HEK293 (cell line): ENCODE measurements at regions not wholly inside any gene's neighbourhood (a gene's known extent, or its start where the extent isn't known, plus 50 kb on each side); places are given as distances from the start of the nearest gene placed in this dataset.

ENCODE experiments used
- CTCF ChIA-PET: fragments of 350-600 bp; formaldehyde crosslinking; extraction: SDS; loops from one replicate; lab custom pipeline; 2021; ENCODE audit warnings: antibody characterized with exemption; lab: Yijun Ruan, JAX
- POLR2A ChIA-PET: fragments of 300-600 bp; formaldehyde crosslinking; extraction: SDS; loops from one replicate; lab custom pipeline; 2020; ENCODE audit warnings: antibody characterized with exemption, inconsistent platforms; lab: Yijun Ruan, JAX
- H3K27ac ChIP-seq: fragments of 200-500 bp; sonication (Bioruptor generic); 2 replicates; pipeline ENCODE4 v1.5.1; 2014; ENCODE audit warnings: low read depth, low read length, control low read depth, inconsistent platforms; ENCODE audit errors: extremely low read depth
- H3K36me3 ChIP-seq, 2 experiments: fragments of 200-500 bp in 1 of 2; sonication (Bioruptor generic) in 1 of 2; 1 replicate in 1 of 2; 2 replicates in 1 of 2; pipeline ENCODE4 v1.5.1; 2014 to 2017; ENCODE audit warnings: inconsistent platforms in 2 of 2, low read length in 2 of 2; ENCODE audit not compliant: control insufficient read depth in 2 of 2, insufficient read depth in 1 of 2
- H3K4me1 ChIP-seq: fragments of 200-500 bp; sonication (Bioruptor generic); 2 replicates; pipeline ENCODE4 v1.5.1; 2014; ENCODE audit warnings: mild to moderate bottlenecking, low read length, inconsistent platforms; ENCODE audit not compliant: control insufficient read depth, insufficient read depth
- H3K4me3 ChIP-seq: 2 replicates; pipeline ENCODE4 v1.5.1; 2011; ENCODE audit warnings: low read depth, mild to moderate bottlenecking, control low read depth, low read length, moderate library complexity
- H3K9me3 ChIP-seq: fragments of 200-500 bp; sonication (Bioruptor generic); 2 replicates; pipeline ENCODE4 v1.5.1; 2014; ENCODE audit warnings: low read depth, low read length, inconsistent platforms; ENCODE audit not compliant: control insufficient read depth, insufficient read depth
- BCL11B ChIP-seq: fragments of 450-650 bp; formaldehyde crosslinking; IDR thresholded peaks from 2 replicates; pipeline ENCODE4 v1.5.1; 2016; ENCODE audit warnings: low read depth, missing biosample characterization, missing genetic modification characterization
- GLIS2 ChIP-seq: fragments of 450-650 bp; formaldehyde crosslinking; IDR thresholded peaks from 2 replicates; pipeline ENCODE4 v1.5.1; 2016; ENCODE audit warnings: missing biosample characterization, missing genetic modification characterization
- KLF16 ChIP-seq: fragments of 450-650 bp; formaldehyde crosslinking; IDR thresholded peaks from 2 replicates; pipeline ENCODE4 v1.5.1; 2017; ENCODE audit warnings: missing biosample characterization, missing genetic modification characterization
- KLF9 ChIP-seq: fragments of 450-650 bp; formaldehyde crosslinking; IDR thresholded peaks from 2 replicates; pipeline ENCODE4 v1.5.1; 2016; ENCODE audit warnings: missing biosample characterization, missing genetic modification characterization, low read depth
- MYNN ChIP-seq: fragments of 450-650 bp; formaldehyde crosslinking; IDR thresholded peaks from 2 replicates; pipeline ENCODE4 v1.5.1; 2016; ENCODE audit warnings: missing biosample characterization, missing genetic modification characterization, borderline replicate concordance
- REPIN1 ChIP-seq: fragments of 450-650 bp; formaldehyde crosslinking; IDR thresholded peaks from 2 replicates; pipeline ENCODE4 v1.5.1; 2017; ENCODE audit warnings: missing biosample characterization, missing genetic modification characterization, low read depth
- ZFP3 ChIP-seq: fragments of 450-650 bp; formaldehyde crosslinking; IDR thresholded peaks from 2 replicates; pipeline ENCODE4 v1.5.1; 2016; ENCODE audit warnings: low read depth, missing biosample characterization, missing genetic modification characterization
- ZFP69B ChIP-seq: fragments of 450-650 bp; formaldehyde crosslinking; IDR thresholded peaks from 2 replicates; pipeline ENCODE4 v1.5.1; 2016; ENCODE audit warnings: missing biosample characterization, missing genetic modification characterization
- ZNF2 ChIP-seq: fragments of 450-650 bp; formaldehyde crosslinking; IDR thresholded peaks from 2 replicates; pipeline ENCODE4 v1.5.1; 2016; ENCODE audit warnings: missing biosample characterization, missing genetic modification characterization
- ZNF311 ChIP-seq: fragments of 450-650 bp; formaldehyde crosslinking; IDR thresholded peaks from 2 replicates; pipeline ENCODE4 v1.5.1; 2017; ENCODE audit warnings: missing biosample characterization, missing genetic modification characterization, borderline replicate concordance
- ZNF529 ChIP-seq: fragments of 450-650 bp; formaldehyde crosslinking; IDR thresholded peaks from 2 replicates; pipeline ENCODE4 v1.5.1; 2017; ENCODE audit warnings: missing genetic modification characterization, missing biosample characterization; ENCODE audit not compliant: insufficient replicate concordance
- ZNF658 ChIP-seq: fragments of 450-650 bp; formaldehyde crosslinking; IDR thresholded peaks from 2 replicates; pipeline ENCODE4; 2016; ENCODE audit warnings: missing biosample characterization, missing genetic modification characterization
- ZNF701 ChIP-seq: fragments of 450-650 bp; formaldehyde crosslinking; IDR thresholded peaks from 2 replicates; pipeline ENCODE4 v1.5.1; 2016; ENCODE audit warnings: missing biosample characterization, missing genetic modification characterization
- ZSCAN16 ChIP-seq: fragments of 450-650 bp; formaldehyde crosslinking; IDR thresholded peaks from 2 replicates; pipeline ENCODE4 v1.5.1; 2016; ENCODE audit warnings: missing biosample characterization, missing genetic modification characterization
- ZSCAN23 ChIP-seq: fragments of 450-650 bp; formaldehyde crosslinking; IDR thresholded peaks from 2 replicates; pipeline ENCODE4 v1.5.1; 2016; ENCODE audit warnings: missing biosample characterization, missing genetic modification characterization
- TF ChIP-seq, protein P1 (sequence below): fragments of 450-650 bp; formaldehyde crosslinking; IDR thresholded peaks from 2 replicates; pipeline ENCODE4 v1.5.1; 2016; ENCODE audit warnings: missing biosample characterization, missing genetic modification characterization, borderline replicate concordance
- TF ChIP-seq, protein P2 (sequence below): fragments of 450-650 bp; formaldehyde crosslinking; IDR thresholded peaks from 2 replicates; pipeline ENCODE4 v1.5.1; 2016; ENCODE audit warnings: missing biosample characterization, missing genetic modification characterization
- TF ChIP-seq, protein P3 (sequence below): fragments of 450-650 bp; formaldehyde crosslinking; IDR thresholded peaks from 2 replicates; pipeline ENCODE4 v1.5.1; 2017; ENCODE audit warnings: missing biosample characterization, missing genetic modification characterization
- TF ChIP-seq, protein P4 (sequence below): fragments of 450-650 bp; formaldehyde crosslinking; IDR thresholded peaks from 2 replicates; pipeline ENCODE4 v1.5.1; 2017; ENCODE audit warnings: missing biosample characterization, missing genetic modification characterization
- TF ChIP-seq, protein P5 (sequence below): fragments of 450-650 bp; formaldehyde crosslinking; IDR thresholded peaks from 2 replicates; pipeline ENCODE4 v1.5.1; 2016; ENCODE audit warnings: missing biosample characterization, missing genetic modification characterization
- TF ChIP-seq, protein P6 (sequence below): fragments of 450-650 bp; formaldehyde crosslinking; IDR thresholded peaks from 2 replicates; pipeline ENCODE4 v1.5.1; 2016; ENCODE audit warnings: missing biosample characterization, missing genetic modification characterization
- TF ChIP-seq, protein P7 (sequence below): fragments of 450-650 bp; formaldehyde crosslinking; IDR thresholded peaks from 2 replicates; pipeline ENCODE4 v1.5.1; 2016; ENCODE audit warnings: missing biosample characterization, missing genetic modification characterization

DNA sequence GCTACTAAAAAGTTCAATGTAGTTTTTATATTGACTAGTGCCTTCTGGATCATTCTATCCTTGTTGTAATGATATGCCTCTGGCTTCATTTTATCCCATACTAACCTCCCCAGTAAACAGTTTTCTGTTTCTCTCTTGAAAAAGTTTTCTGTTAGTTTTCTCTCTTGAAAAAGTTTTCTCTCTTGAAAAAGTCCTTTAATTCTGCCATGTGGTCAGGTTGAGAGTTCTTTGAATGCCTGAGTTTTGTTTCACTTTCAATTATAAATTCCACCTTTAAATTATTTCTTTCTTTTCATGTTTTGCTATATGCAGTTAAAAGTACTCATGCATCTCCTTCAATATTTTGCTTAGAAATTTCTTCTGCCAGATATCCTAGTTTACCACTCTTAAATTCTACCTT lies 1139.6 kb downstream of the STPG2 start (continued):
- TF ChIP-seq, protein P1, sequence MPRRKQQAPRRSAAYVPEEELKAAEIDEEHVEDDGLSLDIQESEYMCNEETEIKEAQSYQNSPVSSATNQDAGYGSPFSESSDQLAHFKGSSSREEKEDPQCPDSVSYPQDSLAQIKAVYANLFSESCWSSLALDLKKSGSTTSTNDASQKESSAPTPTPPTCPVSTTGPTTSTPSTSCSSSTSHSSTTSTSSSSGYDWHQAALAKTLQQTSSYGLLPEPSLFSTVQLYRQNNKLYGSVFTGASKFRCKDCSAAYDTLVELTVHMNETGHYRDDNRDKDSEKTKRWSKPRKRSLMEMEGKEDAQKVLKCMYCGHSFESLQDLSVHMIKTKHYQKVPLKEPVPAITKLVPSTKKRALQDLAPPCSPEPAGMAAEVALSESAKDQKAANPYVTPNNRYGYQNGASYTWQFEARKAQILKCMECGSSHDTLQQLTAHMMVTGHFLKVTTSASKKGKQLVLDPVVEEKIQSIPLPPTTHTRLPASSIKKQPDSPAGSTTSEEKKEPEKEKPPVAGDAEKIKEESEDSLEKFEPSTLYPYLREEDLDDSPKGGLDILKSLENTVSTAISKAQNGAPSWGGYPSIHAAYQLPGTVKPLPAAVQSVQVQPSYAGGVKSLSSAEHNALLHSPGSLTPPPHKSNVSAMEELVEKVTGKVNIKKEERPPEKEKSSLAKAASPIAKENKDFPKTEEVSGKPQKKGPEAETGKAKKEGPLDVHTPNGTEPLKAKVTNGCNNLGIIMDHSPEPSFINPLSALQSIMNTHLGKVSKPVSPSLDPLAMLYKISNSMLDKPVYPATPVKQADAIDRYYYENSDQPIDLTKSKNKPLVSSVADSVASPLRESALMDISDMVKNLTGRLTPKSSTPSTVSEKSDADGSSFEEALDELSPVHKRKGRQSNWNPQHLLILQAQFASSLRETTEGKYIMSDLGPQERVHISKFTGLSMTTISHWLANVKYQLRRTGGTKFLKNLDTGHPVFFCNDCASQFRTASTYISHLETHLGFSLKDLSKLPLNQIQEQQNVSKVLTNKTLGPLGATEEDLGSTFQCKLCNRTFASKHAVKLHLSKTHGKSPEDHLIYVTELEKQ (tag by site-specific recombination) = no peak
- no peak for TF ChIP-seq GLIS2 (tag by site-specific recombination)
- no peak for TF ChIP-seq ZNF529 (tag by site-specific recombination)
- TF ChIP-seq, protein P2, sequence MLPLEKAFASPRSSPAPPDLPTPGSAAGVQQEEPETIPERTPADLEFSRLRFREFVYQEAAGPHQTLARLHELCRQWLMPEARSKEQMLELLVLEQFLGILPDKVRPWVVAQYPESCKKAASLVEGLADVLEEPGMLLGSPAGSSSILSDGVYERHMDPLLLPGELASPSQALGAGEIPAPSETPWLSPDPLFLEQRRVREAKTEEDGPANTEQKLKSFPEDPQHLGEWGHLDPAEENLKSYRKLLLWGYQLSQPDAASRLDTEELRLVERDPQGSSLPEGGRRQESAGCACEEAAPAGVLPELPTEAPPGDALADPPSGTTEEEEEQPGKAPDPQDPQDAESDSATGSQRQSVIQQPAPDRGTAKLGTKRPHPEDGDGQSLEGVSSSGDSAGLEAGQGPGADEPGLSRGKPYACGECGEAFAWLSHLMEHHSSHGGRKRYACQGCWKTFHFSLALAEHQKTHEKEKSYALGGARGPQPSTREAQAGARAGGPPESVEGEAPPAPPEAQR (tag by site-specific recombination) = no peak
- no peak for TF ChIP-seq MYNN (tag by site-specific recombination)
- no peak for TF ChIP-seq BCL11B
- no peak for TF ChIP-seq ZFP3 (tag by site-specific recombination)

DNA sequence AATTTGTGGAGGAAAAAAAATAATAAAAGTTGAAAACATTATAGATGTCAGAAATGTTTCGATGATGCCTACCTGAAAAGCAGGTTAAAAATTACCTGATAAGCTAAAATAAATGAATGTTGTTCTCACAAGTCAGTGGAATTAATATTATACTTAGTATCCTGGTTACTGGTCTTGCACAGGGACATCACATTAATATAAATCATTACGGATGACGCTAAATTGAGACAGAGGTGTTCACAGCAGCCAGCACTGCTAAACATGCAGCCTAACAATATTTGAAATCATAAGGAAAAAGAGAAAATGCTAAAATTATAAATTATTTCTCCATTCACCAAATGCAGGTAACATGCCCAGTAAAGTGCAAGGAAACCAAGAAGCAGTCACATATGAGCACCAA lies 1130.0 kb downstream of the STPG2 start:
- no peak for TF ChIP-seq ZNF2 (tag by site-specific recombination)
- TF ChIP-seq, protein P3, sequence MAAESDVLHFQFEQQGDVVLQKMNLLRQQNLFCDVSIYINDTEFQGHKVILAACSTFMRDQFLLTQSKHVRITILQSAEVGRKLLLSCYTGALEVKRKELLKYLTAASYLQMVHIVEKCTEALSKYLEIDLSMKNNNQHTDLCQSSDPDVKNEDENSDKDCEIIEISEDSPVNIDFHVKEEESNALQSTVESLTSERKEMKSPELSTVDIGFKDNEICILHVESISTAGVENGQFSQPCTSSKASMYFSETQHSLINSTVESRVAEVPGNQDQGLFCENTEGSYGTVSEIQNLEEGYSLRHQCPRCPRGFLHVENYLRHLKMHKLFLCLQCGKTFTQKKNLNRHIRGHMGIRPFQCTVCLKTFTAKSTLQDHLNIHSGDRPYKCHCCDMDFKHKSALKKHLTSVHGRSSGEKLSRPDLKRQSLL = no peak
- TF ChIP-seq ZSCAN23 (tag by site-specific recombination) = no peak
- no peak for TF ChIP-seq ZFP69B (tag by site-specific recombination)
- no peak for TF ChIP-seq ZNF311 (tag by site-specific recombination)
- TF ChIP-seq, protein P4, sequence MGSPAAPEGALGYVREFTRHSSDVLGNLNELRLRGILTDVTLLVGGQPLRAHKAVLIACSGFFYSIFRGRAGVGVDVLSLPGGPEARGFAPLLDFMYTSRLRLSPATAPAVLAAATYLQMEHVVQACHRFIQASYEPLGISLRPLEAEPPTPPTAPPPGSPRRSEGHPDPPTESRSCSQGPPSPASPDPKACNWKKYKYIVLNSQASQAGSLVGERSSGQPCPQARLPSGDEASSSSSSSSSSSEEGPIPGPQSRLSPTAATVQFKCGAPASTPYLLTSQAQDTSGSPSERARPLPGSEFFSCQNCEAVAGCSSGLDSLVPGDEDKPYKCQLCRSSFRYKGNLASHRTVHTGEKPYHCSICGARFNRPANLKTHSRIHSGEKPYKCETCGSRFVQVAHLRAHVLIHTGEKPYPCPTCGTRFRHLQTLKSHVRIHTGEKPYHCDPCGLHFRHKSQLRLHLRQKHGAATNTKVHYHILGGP (tag by site-specific recombination) = no peak
- no peak for TF ChIP-seq ZNF529 (tag by site-specific recombination)
- TF ChIP-seq ZNF701 (tag by site-specific recombination) = no peak
- TF ChIP-seq REPIN1 (tag by site-specific recombination) = no peak
- TF ChIP-seq KLF16 (tag by site-specific recombination) = no peak
- no peak for TF ChIP-seq ZNF658 (tag by site-specific recombination)
- TF ChIP-seq, protein P5, sequence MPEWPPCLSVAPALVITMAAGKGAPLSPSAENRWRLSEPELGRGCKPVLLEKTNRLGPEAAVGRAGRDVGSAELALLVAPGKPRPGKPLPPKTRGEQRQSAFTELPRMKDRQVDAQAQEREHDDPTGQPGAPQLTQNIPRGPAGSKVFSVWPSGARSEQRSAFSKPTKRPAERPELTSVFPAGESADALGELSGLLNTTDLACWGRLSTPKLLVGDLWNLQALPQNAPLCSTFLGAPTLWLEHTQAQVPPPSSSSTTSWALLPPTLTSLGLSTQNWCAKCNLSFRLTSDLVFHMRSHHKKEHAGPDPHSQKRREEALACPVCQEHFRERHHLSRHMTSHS (tag by site-specific recombination) = no peak
- TF ChIP-seq, protein P6, sequence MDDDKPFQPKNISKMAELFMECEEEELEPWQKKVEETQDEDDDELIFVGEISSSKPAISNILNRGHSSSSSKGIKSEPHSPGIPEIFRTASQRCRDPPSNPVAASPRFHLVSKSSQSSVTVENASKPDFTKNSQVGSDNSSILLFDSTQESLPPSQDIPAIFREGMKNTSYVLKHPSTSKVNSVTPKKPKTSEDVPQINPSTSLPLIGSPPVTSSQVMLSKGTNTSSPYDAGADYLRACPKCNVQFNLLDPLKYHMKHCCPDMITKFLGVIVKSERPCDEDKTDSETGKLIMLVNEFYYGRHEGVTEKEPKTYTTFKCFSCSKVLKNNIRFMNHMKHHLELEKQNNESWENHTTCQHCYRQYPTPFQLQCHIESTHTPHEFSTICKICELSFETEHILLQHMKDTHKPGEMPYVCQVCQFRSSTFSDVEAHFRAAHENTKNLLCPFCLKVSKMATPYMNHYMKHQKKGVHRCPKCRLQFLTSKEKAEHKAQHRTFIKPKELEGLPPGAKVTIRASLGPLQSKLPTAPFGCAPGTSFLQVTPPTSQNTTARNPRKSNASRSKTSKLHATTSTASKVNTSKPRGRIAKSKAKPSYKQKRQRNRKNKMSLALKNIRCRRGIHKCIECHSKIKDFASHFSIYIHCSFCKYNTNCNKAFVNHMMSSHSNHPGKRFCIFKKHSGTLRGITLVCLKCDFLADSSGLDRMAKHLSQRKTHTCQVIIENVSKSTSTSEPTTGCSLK (tag by site-specific recombination) = no peak
- TF ChIP-seq ZSCAN16 = no peak
- TF ChIP-seq KLF9 (tag by site-specific recombination) = no peak
- TF ChIP-seq, protein P7, sequence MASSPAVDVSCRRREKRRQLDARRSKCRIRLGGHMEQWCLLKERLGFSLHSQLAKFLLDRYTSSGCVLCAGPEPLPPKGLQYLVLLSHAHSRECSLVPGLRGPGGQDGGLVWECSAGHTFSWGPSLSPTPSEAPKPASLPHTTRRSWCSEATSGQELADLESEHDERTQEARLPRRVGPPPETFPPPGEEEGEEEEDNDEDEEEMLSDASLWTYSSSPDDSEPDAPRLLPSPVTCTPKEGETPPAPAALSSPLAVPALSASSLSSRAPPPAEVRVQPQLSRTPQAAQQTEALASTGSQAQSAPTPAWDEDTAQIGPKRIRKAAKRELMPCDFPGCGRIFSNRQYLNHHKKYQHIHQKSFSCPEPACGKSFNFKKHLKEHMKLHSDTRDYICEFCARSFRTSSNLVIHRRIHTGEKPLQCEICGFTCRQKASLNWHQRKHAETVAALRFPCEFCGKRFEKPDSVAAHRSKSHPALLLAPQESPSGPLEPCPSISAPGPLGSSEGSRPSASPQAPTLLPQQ = no peak
- ChIA-PET POLR2A (no interaction called here), CTCF (interaction anchor here (0.5 kb wide), 1 partner anchor 10 kb away, joined by 3 read pairs; no protein-coding TSS in a partner anchor)
- no peaks in the 10 kb centered on the region for H3K36me3 ChIP-seq
- no peak overlapping the region for H3K4me3 ChIP-seq
- no peak overlapping the region for H3K27ac ChIP-seq
- no peaks in the 10 kb centered on the region for H3K4me1 ChIP-seq
- H3K9me3 ChIP-seq = no peaks in the 10 kb centered on the region
